Astrocyte (in vitro differentiated cells and primary cell): ENCODE measurements at regions not wholly inside any gene's neighbourhood (a gene's known extent, or its start where the extent isn't known, plus 50 kb on each side); places are given as distances from the start of the nearest gene placed in this dataset.

Source experiments
- DNase-seq: peaks from one replicate; pipeline ENCODE4 v3.0.0-alpha.2; 2010; ENCODE audit warnings: low read depth
- FAIRE-seq: peaks from 2 replicates; lab custom pipeline; 2011; peaks lifted over from hg19 to GRCh38; lab: Jason Lieb, UNC
- H2AFZ ChIP-seq: 2 replicates; pipeline ENCODE4 v1.6.0; 2012; ENCODE audit warnings: low read depth, low read length, inconsistent platforms
- H3K27ac ChIP-seq: 2 replicates; pipeline ENCODE4 v1.5.1; 2011; ENCODE audit warnings: low read depth, low read length, inconsistent platforms
- H3K27me3 ChIP-seq: 2 replicates; pipeline ENCODE4 v1.6.0; 2011; ENCODE audit warnings: low read length, inconsistent platforms; ENCODE audit not compliant: insufficient read depth
- H3K36me3 ChIP-seq: 2 replicates; pipeline ENCODE4 v1.5.1; 2011; ENCODE audit warnings: low read length, inconsistent platforms; ENCODE audit not compliant: insufficient read depth
- H3K4me1 ChIP-seq: 2 replicates; pipeline ENCODE4 v1.5.1; 2011; ENCODE audit warnings: low read length, inconsistent platforms; ENCODE audit not compliant: insufficient read depth
- H3K4me2 ChIP-seq: 2 replicates; pipeline ENCODE4 v1.6.0; 2012; ENCODE audit warnings: low read length, inconsistent platforms
- H3K4me3 ChIP-seq: 2 replicates; pipeline ENCODE4 v1.5.1; 2011; ENCODE audit warnings: low read depth, mild to moderate bottlenecking, low read length, inconsistent platforms; ENCODE audit not compliant: insufficient read depth
- H3K79me2 ChIP-seq: 2 replicates; pipeline ENCODE4 v1.6.0; 2012; ENCODE audit warnings: mild to moderate bottlenecking, low read length, inconsistent platforms; ENCODE audit not compliant: insufficient read depth
- H3K9ac ChIP-seq: 2 replicates; pipeline ENCODE4 v1.6.0; 2012; ENCODE audit warnings: mild to moderate bottlenecking, low read length, inconsistent platforms
- H3K9me3 ChIP-seq: 2 replicates; pipeline ENCODE4 v1.5.1; 2012; ENCODE audit warnings: low read depth, mild to moderate bottlenecking, low read length, inconsistent platforms; ENCODE audit not compliant: insufficient read depth
- H4K20me1 ChIP-seq: 2 replicates; pipeline ENCODE4 v1.6.0; 2012; ENCODE audit warnings: low read length, inconsistent platforms; ENCODE audit not compliant: insufficient read depth
- H3K27ac Mint-ChIP-seq: one replicate; pipeline ENCODE4 v1.8.0; 2021; ENCODE audit warnings: mild to moderate bottlenecking, mixed read lengths; ENCODE audit not compliant: unreplicated experiment
- H3K27me3 Mint-ChIP-seq: one replicate; pipeline ENCODE4 v1.8.0; 2021; ENCODE audit warnings: low read depth, mixed read lengths; ENCODE audit not compliant: unreplicated experiment
- H3K36me3 Mint-ChIP-seq: one replicate; pipeline ENCODE4 v1.8.0; 2021; ENCODE audit warnings: low read depth, mixed read lengths; ENCODE audit not compliant: unreplicated experiment
- H3K4me1 Mint-ChIP-seq: one replicate; pipeline ENCODE4 v1.8.0; 2021; ENCODE audit warnings: low read depth, mixed read lengths; ENCODE audit not compliant: unreplicated experiment
- H3K4me3 Mint-ChIP-seq: one replicate; pipeline ENCODE4 v1.8.0; 2021; ENCODE audit warnings: mild to moderate bottlenecking, moderate library complexity, mixed read lengths; ENCODE audit not compliant: unreplicated experiment
- H3K9me3 Mint-ChIP-seq: one replicate; pipeline ENCODE4 v1.8.0; 2021; ENCODE audit warnings: mild to moderate bottlenecking, mixed read lengths; ENCODE audit not compliant: unreplicated experiment
- EZH2 ChIP-seq: IDR thresholded peaks from 2 replicates; pipeline ENCODE4 v1.6.1; 2012; ENCODE audit warnings: mild to moderate bottlenecking, low read length, inconsistent platforms; ENCODE audit not compliant: insufficient read depth
- TF ChIP-seq, protein P1 (sequence below): IDR thresholded peaks from 2 replicates; pipeline ENCODE4 v1.5.1; 2011; ENCODE audit warnings: low read depth, mild to moderate bottlenecking, inconsistent platforms, low read length, moderate library complexity; ENCODE audit not compliant: insufficient read depth

DNA sequence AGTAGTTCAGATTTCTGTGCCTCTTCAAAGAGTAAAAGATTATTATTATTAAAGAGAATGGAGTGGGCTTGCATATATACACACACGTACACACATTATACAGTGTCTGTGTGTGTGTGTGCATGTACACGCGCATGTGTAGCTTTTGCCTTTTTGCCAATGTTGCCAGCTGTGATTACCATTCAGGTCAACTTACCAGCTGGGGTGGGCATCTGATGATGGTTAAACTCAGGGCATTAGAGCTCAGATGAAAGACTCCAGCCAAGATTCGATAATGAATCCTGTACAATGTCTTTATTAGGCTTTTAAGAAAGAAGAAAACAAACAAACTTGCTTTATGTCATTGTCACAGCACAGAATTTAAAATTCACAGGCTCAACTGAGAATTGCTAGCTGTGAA, 296.5 kb upstream of the DMAC1 start:
- Histone ChIP-seq H3K4me2 (no peak overlapping the region), H3K79me2 (no peaks in the 10 kb centered on the region), H3K27me3 (no peaks in the 10 kb centered on the region), H3K36me3 (no peaks in the 10 kb centered on the region), H3K4me3 (no peak overlapping the region), H3K9me3 (no peaks in the 10 kb centered on the region), H3K9ac (no peak overlapping the region), H3K27ac (no peak overlapping the region), H2AFZ (no peak overlapping the region), H4K20me1 (no peaks in the 10 kb centered on the region), H3K4me1 (no peaks in the 10 kb centered on the region)
- no peak overlapping the region for H3K27ac Mint-ChIP-seq
- peaks cover 2% of the 10 kb centered on the region for H3K4me1 Mint-ChIP-seq
- no peak overlapping the region for H3K4me3 Mint-ChIP-seq
- no peaks in the 10 kb centered on the region for H3K36me3 Mint-ChIP-seq
- no peaks in the 10 kb centered on the region for H3K9me3 Mint-ChIP-seq
- TF ChIP-seq, protein P1, sequence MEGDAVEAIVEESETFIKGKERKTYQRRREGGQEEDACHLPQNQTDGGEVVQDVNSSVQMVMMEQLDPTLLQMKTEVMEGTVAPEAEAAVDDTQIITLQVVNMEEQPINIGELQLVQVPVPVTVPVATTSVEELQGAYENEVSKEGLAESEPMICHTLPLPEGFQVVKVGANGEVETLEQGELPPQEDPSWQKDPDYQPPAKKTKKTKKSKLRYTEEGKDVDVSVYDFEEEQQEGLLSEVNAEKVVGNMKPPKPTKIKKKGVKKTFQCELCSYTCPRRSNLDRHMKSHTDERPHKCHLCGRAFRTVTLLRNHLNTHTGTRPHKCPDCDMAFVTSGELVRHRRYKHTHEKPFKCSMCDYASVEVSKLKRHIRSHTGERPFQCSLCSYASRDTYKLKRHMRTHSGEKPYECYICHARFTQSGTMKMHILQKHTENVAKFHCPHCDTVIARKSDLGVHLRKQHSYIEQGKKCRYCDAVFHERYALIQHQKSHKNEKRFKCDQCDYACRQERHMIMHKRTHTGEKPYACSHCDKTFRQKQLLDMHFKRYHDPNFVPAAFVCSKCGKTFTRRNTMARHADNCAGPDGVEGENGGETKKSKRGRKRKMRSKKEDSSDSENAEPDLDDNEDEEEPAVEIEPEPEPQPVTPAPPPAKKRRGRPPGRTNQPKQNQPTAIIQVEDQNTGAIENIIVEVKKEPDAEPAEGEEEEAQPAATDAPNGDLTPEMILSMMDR = no peak
- TF ChIP-seq EZH2 = no peak
- no peaks in the 10 kb centered on the region for H3K27me3 Mint-ChIP-seq
- no peak for DNase-seq
- no peak for FAIRE-seq

DNA sequence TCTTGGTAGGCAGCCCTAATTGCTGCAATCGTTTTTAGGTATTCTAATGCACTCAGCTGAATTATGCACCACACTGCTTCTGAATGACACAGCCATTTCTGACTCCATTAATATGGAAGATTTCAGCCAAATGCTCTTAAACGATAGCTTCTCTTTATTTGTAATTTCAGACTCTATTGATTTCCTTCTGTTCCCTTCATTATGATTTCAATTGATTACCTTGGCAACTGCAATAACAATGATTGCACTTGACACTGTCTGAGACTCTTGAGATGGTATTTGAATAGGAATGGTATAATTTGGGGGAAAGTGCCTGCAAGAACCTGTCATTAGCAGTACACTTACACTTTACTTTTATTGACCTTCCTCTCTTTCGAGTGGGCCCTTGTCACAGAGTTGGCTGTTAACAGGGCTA, 296.1 kb upstream of the DMAC1 start:
- H3K4me3 Mint-ChIP-seq = no peak overlapping the region

GRCh38 chr9:8088477-8088876, 288.9 kb upstream of the DMAC1 start:
- Mint-ChIP-seq H3K9me3 (peaks cover 2% of the 10 kb centered on the region), H3K27me3 (peaks cover 4% of the 10 kb centered on the region), H3K4me1 (peaks cover 4% of the 10 kb centered on the region), H3K27ac (no peak overlapping the region), H3K36me3 (no peaks in the 10 kb centered on the region), H3K4me3 (no peak overlapping the region)
- H3K36me3 ChIP-seq = no peaks in the 10 kb centered on the region
- H3K79me2 ChIP-seq = no peaks in the 10 kb centered on the region
- FAIRE-seq = no peak
- no peaks in the 10 kb centered on the region for H4K20me1 ChIP-seq
- H3K9ac ChIP-seq = no peak overlapping the region
- H2AFZ ChIP-seq = no peak overlapping the region
- H3K4me1 ChIP-seq = no peaks in the 10 kb centered on the region
- H3K4me2 ChIP-seq = no peak overlapping the region
- no peak for TF ChIP-seq EZH2
- TF ChIP-seq, protein P1 = no peak
- no peak overlapping the region for H3K27ac ChIP-seq
- DNase-seq = no peak
- no peaks in the 10 kb centered on the region for H3K27me3 ChIP-seq
- no peaks in the 10 kb centered on the region for H3K9me3 ChIP-seq
- no peak overlapping the region for H3K4me3 ChIP-seq

More for the DNA sequence above, 296.1 kb upstream of the DMAC1 start:
- TF ChIP-seq, protein P1 = no peak
- TF ChIP-seq EZH2 = no peak
- Mint-ChIP-seq H3K27me3 (no peaks in the 10 kb centered on the region), H3K4me1 (peaks cover 4% of the 10 kb centered on the region), H3K9me3 (peaks cover 2% of the 10 kb centered on the region), H3K27ac (no peak overlapping the region), H3K36me3 (no peaks in the 10 kb centered on the region)
- Histone ChIP-seq H3K9me3 (no peaks in the 10 kb centered on the region), H3K4me2 (no peak overlapping the region), H3K27me3 (no peaks in the 10 kb centered on the region), H4K20me1 (no peaks in the 10 kb centered on the region), H3K9ac (no peak overlapping the region), H3K36me3 (no peaks in the 10 kb centered on the region), H2AFZ (no peak overlapping the region), H3K4me3 (no peak overlapping the region), H3K4me1 (no peaks in the 10 kb centered on the region), H3K27ac (no peak overlapping the region), H3K79me2 (no peaks in the 10 kb centered on the region)
- FAIRE-seq (no peak), DNase-seq (no peak)
